Epithelial cell of prostate (primary cell): ENCODE measurements at regions not wholly inside any gene's neighbourhood (a gene's known extent, or its start where the extent isn't known, plus 50 kb on each side); places are given as distances from the start of the nearest gene placed in this dataset.

ENCODE experiments used
- DNase-seq: peaks from one replicate; pipeline ENCODE4 v3.0.0-alpha.2; 2011; ENCODE audit warnings: low read depth, low spot score
- H3K27ac ChIP-seq: fragments of 450-650 bp; 2 replicates; pipeline ENCODE4 v1.5.1; 2017; ENCODE audit warnings: mild to moderate bottlenecking

- no peak for DNase-seq
- H3K27ac ChIP-seq: no peak overlapping the region
Measured at GRCh38 chr12:43060742-43061141, 471.2 kb upstream of the PRICKLE1 start.

DNA sequence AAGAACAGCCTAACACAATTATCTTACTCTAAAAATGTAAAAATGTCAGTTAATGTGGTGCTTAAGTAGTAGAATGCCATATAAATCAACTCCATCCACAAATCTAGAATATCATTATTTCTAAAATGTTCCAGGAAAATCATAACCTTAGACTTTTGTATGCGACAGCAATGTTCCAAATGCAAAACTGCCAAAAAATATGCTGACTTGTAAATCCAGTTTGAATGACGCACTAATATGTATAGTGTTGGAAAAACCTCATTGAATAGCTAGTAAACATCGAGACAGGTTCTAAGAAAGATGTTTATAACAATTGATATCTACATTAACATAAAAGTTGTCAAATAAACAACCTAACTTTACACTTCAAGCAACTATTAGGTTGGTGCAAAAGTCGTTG lies 469.1 kb upstream of the PRICKLE1 start:
- no peak for DNase-seq

GRCh38 chr12:43057566-43057965 lies 468.0 kb upstream of the PRICKLE1 start:
- DNase-seq: no peak
- no peak overlapping the region for H3K27ac ChIP-seq

More for the DNA sequence above, 469.1 kb upstream of the PRICKLE1 start:
- no peak overlapping the region for H3K27ac ChIP-seq

DNA sequence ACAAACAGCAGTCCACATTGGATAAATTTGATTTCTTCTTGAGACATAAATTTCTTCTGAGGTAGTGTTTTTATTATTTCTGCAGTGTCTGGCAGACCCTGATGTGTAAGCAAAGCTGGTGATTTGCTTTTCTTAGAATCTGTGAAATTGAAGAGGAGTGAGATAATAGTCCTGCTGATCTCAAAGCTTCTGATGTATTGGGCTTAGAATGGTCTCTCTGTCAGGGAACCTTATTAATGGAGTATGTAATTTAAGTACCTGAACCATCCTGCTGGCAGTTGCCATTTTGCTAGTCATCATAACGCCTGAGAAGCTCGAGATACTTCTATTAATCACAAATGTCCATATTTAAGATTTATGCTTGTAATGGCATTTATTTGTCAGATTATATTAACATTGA lies 464.5 kb upstream of the PRICKLE1 start:
- no peak for DNase-seq
- H3K27ac ChIP-seq: no peak overlapping the region

GRCh38 chr12:43052441-43052840 lies 462.9 kb upstream of the PRICKLE1 start:
- DNase-seq: no peak
- no peak overlapping the region for H3K27ac ChIP-seq

- H3K27ac ChIP-seq: no peak overlapping the region
- no peak for DNase-seq
Measured at GRCh38 chr12:43044241-43044640, 454.7 kb upstream of the PRICKLE1 start.

DNA sequence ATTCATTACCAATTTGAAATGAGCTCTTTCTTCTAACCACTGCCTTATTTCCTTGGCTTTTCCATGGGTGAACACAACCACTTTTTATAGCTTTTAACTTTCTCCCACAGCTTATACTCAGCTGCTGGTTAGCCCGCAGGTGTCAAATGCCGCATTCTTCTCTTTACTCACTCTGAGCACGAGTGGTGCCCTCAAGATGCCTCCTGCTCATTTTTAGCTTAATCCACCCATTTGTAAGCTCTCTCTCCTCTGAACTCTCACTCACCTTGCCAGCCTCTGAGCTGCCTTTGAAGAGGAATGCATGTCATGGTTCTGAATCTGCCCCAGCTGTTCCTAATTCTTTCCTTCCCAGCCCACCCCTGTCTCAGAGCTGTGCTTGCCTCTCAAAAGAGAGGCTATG lies 449.4 kb upstream of the PRICKLE1 start:
- no peak for DNase-seq

DNA sequence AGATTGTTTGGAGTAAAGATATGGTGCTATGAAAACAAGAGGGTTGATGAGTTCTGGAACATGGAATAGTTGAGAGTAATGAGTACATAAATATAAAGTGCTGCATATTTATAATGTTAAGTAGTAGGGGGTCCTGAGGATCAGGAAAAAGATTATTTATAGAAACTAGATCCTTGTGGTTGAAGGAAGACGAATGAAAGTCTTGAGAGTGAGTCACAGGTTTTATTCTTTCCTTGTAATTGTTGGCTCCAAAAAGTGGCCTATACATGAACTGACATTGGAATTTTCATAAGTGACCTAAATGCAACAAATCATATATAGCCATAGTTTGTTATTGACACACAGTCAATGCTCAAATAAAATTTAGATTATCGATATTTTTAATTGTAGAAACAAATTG lies 440.4 kb upstream of the PRICKLE1 start:
- no peak overlapping the region for H3K27ac ChIP-seq
- DNase-seq: no peak

More for the DNA sequence above, 449.4 kb upstream of the PRICKLE1 start:
- H3K27ac ChIP-seq: no peak overlapping the region

- no peak for DNase-seq
- H3K27ac ChIP-seq: no peak overlapping the region
Measured at GRCh38 chr12:43028826-43029225, 439.3 kb upstream of the PRICKLE1 start.

DNA sequence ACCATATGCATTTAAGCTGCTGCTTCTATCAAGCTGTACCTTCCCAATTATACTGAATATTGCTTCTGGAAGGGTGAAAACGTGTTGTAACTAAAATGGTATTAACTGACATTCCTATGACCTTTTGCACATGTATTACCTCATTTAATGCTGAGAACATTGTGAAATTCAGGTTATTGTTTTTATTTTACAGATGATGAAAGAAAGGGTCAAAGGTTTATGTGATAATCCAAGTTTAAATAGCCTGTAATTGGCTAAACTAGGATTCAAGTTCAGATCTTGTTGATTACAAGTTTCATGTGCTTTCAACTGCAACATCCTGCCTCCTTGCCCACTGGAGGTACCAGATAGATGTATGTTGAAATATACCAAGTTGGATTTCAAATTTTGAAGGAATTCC lies 433.3 kb upstream of the PRICKLE1 start:
- no peak for DNase-seq
- no peak overlapping the region for H3K27ac ChIP-seq

DNA sequence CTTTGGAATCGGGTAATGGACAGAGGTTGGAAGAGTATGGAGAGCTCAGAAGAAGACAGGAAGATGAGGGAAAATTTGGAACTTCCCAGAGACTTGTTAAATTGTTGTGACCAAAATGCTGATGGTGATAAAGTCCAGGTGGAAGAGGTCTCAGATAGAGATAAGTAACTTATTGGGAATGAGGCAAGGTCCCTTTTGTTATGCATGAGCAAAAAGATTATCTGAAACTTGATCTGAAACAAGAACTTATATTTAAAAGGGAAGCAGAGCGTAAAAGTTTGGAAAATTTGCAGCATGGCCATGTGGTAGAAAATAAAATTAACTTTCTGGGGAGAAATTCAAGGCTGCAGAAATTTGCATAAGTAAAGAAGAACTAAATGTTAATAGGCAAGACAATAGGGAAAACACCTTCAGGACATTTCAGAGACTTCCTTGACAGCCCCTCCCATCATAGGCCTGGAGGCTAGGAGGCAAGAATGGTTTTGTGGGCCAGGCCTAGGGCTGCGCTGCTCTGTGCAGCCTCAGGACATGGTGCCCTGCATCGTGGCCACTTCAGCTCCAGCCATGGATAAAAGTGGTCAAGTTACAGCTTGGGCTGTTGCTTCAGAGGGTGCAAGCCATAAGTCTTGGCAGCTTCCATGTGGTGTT lies 425.7 kb upstream of the PRICKLE1 start:
- DNase-seq: no peak
- no peak overlapping the region for H3K27ac ChIP-seq

- DNase-seq: no peak
- H3K27ac ChIP-seq: no peak overlapping the region
Measured at GRCh38 chr12:43011383-43011926, 421.9 kb upstream of the PRICKLE1 start.

DNA sequence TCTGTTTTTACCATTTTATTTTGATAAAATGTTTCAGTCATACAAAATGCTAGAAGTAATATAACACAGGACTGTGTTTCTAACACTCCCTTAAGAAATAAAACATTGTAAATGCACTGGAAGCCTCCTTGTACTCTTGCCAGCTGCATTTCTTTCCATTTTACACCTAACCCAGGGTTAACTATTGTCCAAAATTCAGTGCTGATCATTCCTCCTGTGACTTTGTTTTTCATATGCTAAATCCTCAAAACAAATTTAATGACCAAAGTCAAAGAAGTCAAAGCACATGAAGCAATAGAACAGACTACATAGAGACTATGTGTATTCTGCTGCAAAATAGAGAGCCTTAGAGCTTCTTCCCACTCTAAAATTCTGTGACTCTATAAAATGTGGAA lies 420.3 kb upstream of the PRICKLE1 start:
- no peak for DNase-seq
- no peak overlapping the region for H3K27ac ChIP-seq

DNA sequence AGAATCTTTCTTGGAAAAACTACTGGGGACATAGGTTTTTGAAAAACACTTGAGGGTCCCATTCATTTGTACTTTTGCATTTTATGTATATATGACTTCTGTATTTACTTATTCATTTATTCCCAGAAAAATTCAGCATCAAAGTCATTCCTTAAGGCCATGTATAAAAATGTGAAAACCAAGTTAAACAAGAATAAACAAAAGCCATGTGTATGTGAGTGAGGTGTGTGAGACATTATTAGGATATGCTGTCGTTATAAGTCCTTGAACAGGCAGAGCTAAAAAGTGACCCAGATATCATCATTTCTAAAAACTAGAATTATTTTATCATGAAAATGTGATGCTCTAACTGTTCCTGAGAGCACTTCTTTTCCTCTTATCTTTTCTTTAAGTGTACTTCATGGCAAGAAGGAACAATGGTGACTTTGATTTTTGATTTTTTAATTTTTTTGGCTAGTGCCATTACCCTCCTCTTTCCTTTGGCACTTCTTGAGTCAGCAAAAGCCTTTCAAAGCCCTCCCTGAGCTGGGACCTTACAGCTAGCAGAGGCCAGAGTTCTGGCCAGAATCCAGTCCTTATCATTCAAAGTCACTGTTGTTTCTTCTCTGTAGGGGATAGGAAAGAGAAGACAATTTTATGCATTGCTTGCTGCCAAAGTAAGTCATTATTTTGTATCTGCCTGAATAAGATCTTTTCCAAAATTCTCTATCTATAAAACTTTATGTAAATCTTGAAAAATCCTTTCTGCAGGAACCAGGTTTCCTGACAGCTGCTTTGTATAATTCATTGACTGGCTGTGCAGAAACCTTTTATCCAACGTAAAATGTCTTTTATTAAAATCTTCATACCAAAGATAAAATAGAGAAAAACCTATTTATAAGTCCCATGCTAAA lies 419.7 kb upstream of the PRICKLE1 start:
- no peak overlapping the region for H3K27ac ChIP-seq
- DNase-seq: no peak

GRCh38 chr12:43004908-43005307 lies 415.4 kb upstream of the PRICKLE1 start:
- no peak for DNase-seq

GRCh38 chr12:43004141-43004540 lies 414.6 kb upstream of the PRICKLE1 start:
- no peak for DNase-seq
- H3K27ac ChIP-seq: no peak overlapping the region

More at GRCh38 chr12:43004908-43005307, 415.4 kb upstream of the PRICKLE1 start:
- H3K27ac ChIP-seq: no peak overlapping the region

- DNase-seq: no peak
- H3K27ac ChIP-seq: no peak overlapping the region
Measured at GRCh38 chr12:42996869-42997431, 407.4 kb upstream of the PRICKLE1 start.

DNA sequence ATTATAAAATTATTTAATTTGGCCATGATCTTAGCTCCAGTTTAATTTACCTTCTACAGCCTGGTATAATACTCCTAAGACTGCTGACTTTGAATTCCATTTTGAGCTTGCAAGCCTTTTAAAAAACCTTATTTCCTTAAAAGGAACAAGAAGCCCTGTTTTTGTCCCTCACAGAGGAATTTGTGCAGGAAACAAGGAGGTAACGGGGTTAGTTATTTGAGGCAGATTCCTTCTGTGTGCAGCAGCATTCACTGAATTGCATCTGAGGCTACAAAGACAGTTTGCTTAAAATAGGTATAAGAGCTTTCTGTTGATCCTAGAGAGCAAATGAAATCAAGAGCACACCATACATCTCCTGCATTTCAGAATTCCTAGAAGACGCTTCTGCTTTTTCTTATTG lies 403.3 kb upstream of the PRICKLE1 start:
- DNase-seq: no peak
- no peak overlapping the region for H3K27ac ChIP-seq

GRCh38 chr12:42990387-42990786 lies 400.8 kb upstream of the PRICKLE1 start:
- DNase-seq: no peak
- H3K27ac ChIP-seq: no peak overlapping the region

GRCh38 chr12:42987216-42987650 lies 397.7 kb upstream of the PRICKLE1 start:
- DNase-seq: no peak
- H3K27ac ChIP-seq: no peak overlapping the region

DNA sequence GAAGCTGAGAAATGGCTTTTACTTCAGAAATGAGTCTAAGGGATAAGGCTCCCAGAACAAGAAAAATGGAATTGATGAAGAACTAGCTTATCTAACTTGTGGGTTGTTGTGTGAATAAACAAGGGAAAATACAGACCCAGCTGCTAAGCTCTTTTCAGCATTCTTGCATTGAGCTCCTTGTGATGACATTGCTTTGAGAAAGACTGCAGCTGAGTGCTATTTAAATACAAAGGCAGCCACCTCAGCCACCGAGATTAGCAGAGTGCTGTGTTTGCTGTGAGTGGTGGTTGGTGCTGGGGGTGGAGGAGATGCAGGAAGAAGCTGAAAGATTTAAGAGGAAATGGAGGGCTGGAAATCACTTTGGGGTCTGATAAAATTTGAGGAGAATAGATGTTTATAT lies 396.0 kb upstream of the PRICKLE1 start:
- no peak overlapping the region for H3K27ac ChIP-seq
- no peak for DNase-seq
